Esophagus muscularis mucosa (tissue), 4 donors: ENCODE measurements at regions not wholly inside any gene's neighbourhood (a gene's known extent, or its start where the extent isn't known, plus 50 kb on each side); places are given as distances from the start of the nearest gene placed in this dataset.

Experiments used
- DNase-seq: peaks from one replicate; pipeline ENCODE4 v3.0.0-alpha.2; 2017; ENCODE audit errors: extremely low spot score
- H3K27ac ChIP-seq, 4 donors: fragments of 200-600 bp; sonication (generic); replicated peaks in 1 of 4; 1 replicate in 3 of 4; 2 replicates in 1 of 4; pipeline ENCODE4 v1.5.1; 2016 to 2019; ENCODE audit warnings: mild to moderate bottlenecking in 1 of 4
- H3K27me3 ChIP-seq, 4 donors: fragments of 200-600 bp; sonication (generic); one replicate each; pipeline versions ENCODE4 v1.5.1 to v1.6.0; 2016 to 2019
- H3K36me3 ChIP-seq, 4 donors: fragments of 200-600 bp; sonication (generic); one replicate each; pipeline ENCODE4 v1.5.1; 2016 to 2019
- H3K4me1 ChIP-seq, 4 donors: fragments of 200-600 bp; sonication (generic); one replicate each; pipeline ENCODE4 v1.5.1; 2016 to 2019
- H3K4me3 ChIP-seq, 4 donors: fragments of 200-600 bp; sonication (generic); 1 replicate in 2 of 4; 2 replicates in 2 of 4; pipeline ENCODE4 v1.5.1; 2016 to 2019; ENCODE audit warnings: mild to moderate bottlenecking in 4 of 4, moderate library complexity in 1 of 4
- H3K9me3 ChIP-seq, 4 donors: fragments of 200-600 bp; sonication (generic); 1 replicate in 3 of 4; 2 replicates in 1 of 4; pipeline ENCODE4 v1.5.1; 2016 to 2019
- CTCF ChIP-seq, 3 experiments: fragments of 200-600 bp in 2 of 3; fragments of 450-650 bp in 1 of 3; sonication (generic) in 2 of 3; IDR thresholded peaks; one replicate each; pipeline ENCODE4 v1.5.1; 2017 to 2019; ENCODE audit warnings: antibody characterized with exemption in 3 of 3, mild to moderate bottlenecking in 2 of 3, moderate library complexity in 1 of 3
- EP300 ChIP-seq: sonication (generic); formaldehyde crosslinking; IDR thresholded peaks from one replicate; pipeline ENCODE4 v1.6.1; 2017; ENCODE audit warnings: antibody characterized with exemption
- POLR2A ChIP-seq: fragments of 450-650 bp; IDR thresholded peaks from one replicate; pipeline ENCODE4 v1.6.1; 2017; ENCODE audit warnings: antibody characterized with exemption, moderate library complexity, mild to moderate bottlenecking, low read depth
- POLR2AphosphoS5 ChIP-seq, 2 donors: sonication (generic); formaldehyde crosslinking; IDR thresholded peaks; one replicate each; pipeline ENCODE4 v1.6.1; 2017; ENCODE audit warnings: antibody characterized with exemption in 2 of 2
- WGBS: methylation state at CpG from one replicate; pipeline ENCODE4 v1.1.5; 2018; 5-methylcytosine and 5-hydroxymethylcytosine counted together
- intact Hi-C: fragments of 100-400 bp; cut with DNase I; formaldehyde crosslinking; loops from one replicate; pipeline ENCODE4 v1.15.1; 2023

GRCh38 chr11:23684701-23685100 is 812.2 kb upstream of the LUZP2 start:
- TF ChIP-seq POLR2A (no peak), POLR2AphosphoS5 (IDR thresholded peaks at IDR 0.05) (no peak), CTCF (IDR thresholded peaks at IDR 0.05) (no peak)
- intact Hi-C loops: no loop called here
- Histone ChIP-seq H3K4me1 (no peaks in the 10 kb centered on the region), H3K27ac (no peak overlapping the region), H3K36me3 (no peaks in the 10 kb centered on the region), H3K27me3 (no peaks in the 10 kb centered on the region), H3K4me3 (no peak overlapping the region), H3K9me3 (no peaks in the 10 kb centered on the region)
- 84% methylated on average over 2 of the region's 2 CpGs for WGBS
- no peak for DNase-seq

- intact Hi-C loops: no loop called here
- DNase-seq: no peak
- Histone ChIP-seq H3K4me1 (no peaks in the 10 kb centered on the region), H3K27me3 (no peaks in the 10 kb centered on the region), H3K36me3 (no peaks in the 10 kb centered on the region), H3K4me3 (no peak overlapping the region), H3K9me3 (no peaks in the 10 kb centered on the region), H3K27ac (no peak overlapping the region)
- 70% methylated on average over 3 of the region's 3 CpGs for WGBS
- no peak for TF ChIP-seq EP300
- TF ChIP-seq POLR2AphosphoS5 (IDR thresholded peaks at IDR 0.05): no peak
- TF ChIP-seq CTCF (IDR thresholded peaks at IDR 0.05): no peak
- no peak for TF ChIP-seq POLR2A
Observed at GRCh38 chr11:23687991-23688390, 808.9 kb upstream of the LUZP2 start.

GRCh38 chr11:23688411-23688810 is 808.4 kb upstream of the LUZP2 start:
- Histone ChIP-seq H3K9me3 (no peaks in the 10 kb centered on the region), H3K36me3 (no peaks in the 10 kb centered on the region), H3K4me1 (no peaks in the 10 kb centered on the region), H3K27ac (no peak overlapping the region), H3K27me3 (no peaks in the 10 kb centered on the region), H3K4me3 (no peak overlapping the region)
- intact Hi-C loops: no loop called here
- TF ChIP-seq POLR2AphosphoS5 (IDR thresholded peaks at IDR 0.05) (no peak), EP300 (no peak), CTCF (IDR thresholded peaks at IDR 0.05) (no peak), POLR2A (no peak)
- 82% methylated on average over 4 of the region's 4 CpGs for WGBS
- no peak for DNase-seq

DNA sequence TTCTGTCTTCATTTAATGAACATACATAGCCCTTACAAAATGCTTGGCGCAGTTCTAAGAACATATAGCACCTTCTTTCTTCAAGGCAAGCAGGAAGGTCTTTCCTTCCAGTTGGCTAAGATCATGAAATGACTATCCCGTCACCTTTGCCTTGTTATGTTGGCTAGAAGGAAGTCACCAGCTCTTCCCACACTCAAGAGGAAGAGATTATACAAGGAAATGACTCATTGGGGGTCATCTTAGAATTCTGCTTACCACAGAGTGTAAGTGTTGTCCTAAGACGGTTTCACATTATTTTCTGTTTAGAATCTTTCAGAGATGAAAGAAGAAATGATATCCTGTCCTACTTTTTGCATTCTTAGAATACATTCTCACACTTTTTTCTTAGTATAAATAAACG is 808.0 kb upstream of the LUZP2 start:
- no peak for DNase-seq
- TF ChIP-seq CTCF (IDR thresholded peaks at IDR 0.05): no peak
- no peak for TF ChIP-seq POLR2A
- TF ChIP-seq POLR2AphosphoS5 (IDR thresholded peaks at IDR 0.05): no peak
- TF ChIP-seq EP300: no peak
- no peak overlapping the region for H3K27ac ChIP-seq
- no peaks in the 10 kb centered on the region for H3K9me3 ChIP-seq
- 64% methylated on average over 4 of the region's 4 CpGs for WGBS
- H3K36me3 ChIP-seq: no peaks in the 10 kb centered on the region
- no peak overlapping the region for H3K4me3 ChIP-seq
- H3K4me1 ChIP-seq: no peaks in the 10 kb centered on the region
- H3K27me3 ChIP-seq: no peaks in the 10 kb centered on the region
- intact Hi-C loops: no loop called here

GRCh38 chr11:23696688-23697415 is 800.0 kb upstream of the LUZP2 start:
- no peak for TF ChIP-seq CTCF (IDR thresholded peaks at IDR 0.05)
- TF ChIP-seq POLR2A: no peak
- no peak for TF ChIP-seq EP300
- no peak for TF ChIP-seq POLR2AphosphoS5 (IDR thresholded peaks at IDR 0.05)
- intact Hi-C loops: no loop called here
- no peaks in the 10 kb centered on the region for H3K36me3 ChIP-seq
- no peaks in the 10 kb centered on the region for H3K9me3 ChIP-seq
- H3K4me1 ChIP-seq: no peaks in the 10 kb centered on the region
- no peak for DNase-seq
- WGBS: 80% methylated on average over 5 of the region's 5 CpGs
- no peak overlapping the region for H3K27ac ChIP-seq
- H3K27me3 ChIP-seq: no peaks in the 10 kb centered on the region
- no peak overlapping the region for H3K4me3 ChIP-seq
